WI38 (cell line): ENCODE measurements at regions not wholly inside any gene's neighbourhood (a gene's known extent, or its start where the extent isn't known, plus 50 kb on each side); places are given as distances from the start of the nearest gene placed in this dataset.

ENCODE experiments used
- H3K4me3 ChIP-seq: 2 replicates; pipeline ENCODE4 v1.5.1; 2011; ENCODE audit warnings: low read depth, mild to moderate bottlenecking, control low read depth, low read length
- TF ChIP-seq, protein P1 (sequence below): IDR thresholded peaks from 2 replicates; pipeline ENCODE4 v1.5.1; 2012; ENCODE audit warnings: low read depth, mild to moderate bottlenecking, control low read depth, low read length

DNA sequence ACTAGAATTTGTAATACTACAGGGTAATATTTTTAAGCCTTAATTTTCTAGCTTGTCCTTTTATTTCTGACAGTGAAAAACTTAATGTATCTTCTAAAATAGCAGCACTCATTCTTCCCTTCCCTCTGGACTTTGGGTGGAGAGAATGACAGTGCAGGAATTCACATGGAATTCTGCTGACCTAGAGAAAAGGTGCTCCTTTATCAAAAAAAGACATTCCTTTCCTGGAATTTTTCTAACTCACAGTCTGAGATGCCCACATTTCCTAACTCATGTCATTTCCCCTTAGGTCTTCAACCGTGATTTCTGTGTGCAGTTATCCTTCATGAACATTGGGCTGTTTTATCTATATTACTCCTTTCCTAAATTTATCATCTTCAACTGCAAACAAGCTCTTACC, 137.8 kb upstream of the PDGFD start:
- TF ChIP-seq, protein P1, sequence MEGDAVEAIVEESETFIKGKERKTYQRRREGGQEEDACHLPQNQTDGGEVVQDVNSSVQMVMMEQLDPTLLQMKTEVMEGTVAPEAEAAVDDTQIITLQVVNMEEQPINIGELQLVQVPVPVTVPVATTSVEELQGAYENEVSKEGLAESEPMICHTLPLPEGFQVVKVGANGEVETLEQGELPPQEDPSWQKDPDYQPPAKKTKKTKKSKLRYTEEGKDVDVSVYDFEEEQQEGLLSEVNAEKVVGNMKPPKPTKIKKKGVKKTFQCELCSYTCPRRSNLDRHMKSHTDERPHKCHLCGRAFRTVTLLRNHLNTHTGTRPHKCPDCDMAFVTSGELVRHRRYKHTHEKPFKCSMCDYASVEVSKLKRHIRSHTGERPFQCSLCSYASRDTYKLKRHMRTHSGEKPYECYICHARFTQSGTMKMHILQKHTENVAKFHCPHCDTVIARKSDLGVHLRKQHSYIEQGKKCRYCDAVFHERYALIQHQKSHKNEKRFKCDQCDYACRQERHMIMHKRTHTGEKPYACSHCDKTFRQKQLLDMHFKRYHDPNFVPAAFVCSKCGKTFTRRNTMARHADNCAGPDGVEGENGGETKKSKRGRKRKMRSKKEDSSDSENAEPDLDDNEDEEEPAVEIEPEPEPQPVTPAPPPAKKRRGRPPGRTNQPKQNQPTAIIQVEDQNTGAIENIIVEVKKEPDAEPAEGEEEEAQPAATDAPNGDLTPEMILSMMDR = no peak
- H3K4me3 ChIP-seq = no peak overlapping the region

DNA sequence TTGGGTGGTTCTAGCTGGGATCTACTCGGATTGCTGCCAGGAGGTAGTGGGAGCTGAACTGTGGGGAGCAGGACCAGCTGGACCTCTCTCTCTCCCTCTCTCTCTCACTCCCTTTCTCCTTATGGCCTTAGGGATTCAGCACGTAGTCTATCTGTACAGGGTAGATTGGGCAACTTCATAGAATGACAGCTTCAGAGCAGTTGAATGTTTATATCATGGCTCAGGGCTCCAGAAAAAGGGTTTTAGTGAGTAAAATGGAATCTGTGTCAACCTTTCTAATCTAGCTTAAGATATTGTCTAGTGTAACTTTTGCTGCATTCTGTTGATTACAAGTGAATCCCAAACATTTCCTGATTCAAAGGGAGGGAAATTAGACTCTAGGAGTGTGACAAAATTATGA, 127.7 kb upstream of the PDGFD start:
- TF ChIP-seq, protein P1 = no peak
- no peak overlapping the region for H3K4me3 ChIP-seq

DNA sequence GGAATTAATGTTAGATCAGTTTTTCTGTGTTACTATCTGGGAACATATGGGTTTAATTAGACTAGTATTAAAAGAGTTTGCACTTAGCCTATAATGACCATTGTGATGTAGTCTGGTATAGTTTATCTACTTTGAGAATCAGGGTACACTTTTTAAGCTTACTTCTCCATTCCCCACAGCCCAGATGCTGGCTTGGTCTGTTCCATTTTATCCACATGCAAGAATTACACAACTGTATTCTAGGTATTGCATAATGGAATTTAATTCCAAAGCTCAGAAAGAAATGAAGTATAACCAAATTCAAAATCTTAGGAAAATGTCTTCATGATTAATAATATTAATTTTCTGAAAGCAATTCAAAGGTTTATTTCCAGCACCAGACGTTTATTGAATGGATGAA, 122.2 kb upstream of the PDGFD start:
- TF ChIP-seq, protein P1 = no peak
- H3K4me3 ChIP-seq = no peak overlapping the region

DNA sequence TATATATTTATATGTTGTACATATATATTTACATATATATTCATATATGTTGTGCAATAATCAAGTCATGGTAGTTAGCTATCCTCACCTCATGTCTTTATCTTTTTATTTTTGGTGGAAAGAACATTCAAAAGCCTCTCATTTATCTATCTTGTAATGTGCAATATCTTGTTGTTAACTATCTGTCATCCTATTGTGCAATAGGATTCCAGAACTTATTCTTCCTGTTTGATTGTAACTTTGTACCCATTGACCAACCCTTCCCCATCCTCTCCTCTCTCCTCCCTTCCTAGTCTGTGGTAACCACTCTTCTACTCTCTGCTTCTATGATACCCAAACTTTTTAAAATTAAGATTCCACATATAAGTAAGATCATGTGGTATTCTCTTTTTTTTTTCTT, 115.6 kb upstream of the PDGFD start:
- TF ChIP-seq, protein P1 = no peak
- no peak overlapping the region for H3K4me3 ChIP-seq

DNA sequence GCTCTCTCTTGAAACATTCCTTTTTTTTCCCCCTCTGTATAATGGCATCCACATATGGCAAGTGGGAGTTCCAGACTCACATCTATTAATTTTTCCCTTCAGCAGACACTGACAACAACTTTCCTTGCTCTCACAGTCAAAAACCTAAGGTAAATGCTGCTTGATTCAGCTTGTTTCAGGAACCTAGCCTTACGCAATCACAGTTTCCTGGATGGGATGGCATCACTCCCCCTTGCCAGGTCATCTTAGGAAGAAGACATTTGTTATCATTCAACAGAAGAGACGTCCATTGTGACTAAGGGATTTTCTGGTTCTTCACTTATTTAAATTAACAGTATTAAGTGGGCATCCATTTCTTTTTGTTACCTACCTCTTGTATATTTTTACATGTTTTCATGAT, 112.0 kb upstream of the PDGFD start:
- no peak overlapping the region for H3K4me3 ChIP-seq
- TF ChIP-seq, protein P1 = no peak

DNA sequence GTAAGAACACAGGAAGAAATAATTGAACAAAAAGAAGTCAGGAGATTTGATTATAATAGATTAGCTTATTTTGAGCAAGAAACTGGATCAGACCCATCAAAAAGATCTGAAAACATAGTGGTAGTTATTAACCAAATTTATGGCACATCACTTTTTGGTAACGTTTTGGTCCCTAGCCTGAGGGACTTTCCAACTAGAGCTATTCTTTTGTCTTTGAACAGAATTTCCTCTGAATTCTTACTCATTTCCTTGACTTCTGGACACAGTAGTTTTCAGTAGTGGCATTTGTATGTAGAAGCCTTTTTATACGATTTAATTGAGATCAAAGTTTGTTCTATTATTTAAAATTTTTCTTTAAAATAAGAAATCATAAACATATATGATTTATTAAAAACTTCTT, 96.5 kb upstream of the PDGFD start:
- TF ChIP-seq, protein P1 = no peak
- H3K4me3 ChIP-seq = no peak overlapping the region

DNA sequence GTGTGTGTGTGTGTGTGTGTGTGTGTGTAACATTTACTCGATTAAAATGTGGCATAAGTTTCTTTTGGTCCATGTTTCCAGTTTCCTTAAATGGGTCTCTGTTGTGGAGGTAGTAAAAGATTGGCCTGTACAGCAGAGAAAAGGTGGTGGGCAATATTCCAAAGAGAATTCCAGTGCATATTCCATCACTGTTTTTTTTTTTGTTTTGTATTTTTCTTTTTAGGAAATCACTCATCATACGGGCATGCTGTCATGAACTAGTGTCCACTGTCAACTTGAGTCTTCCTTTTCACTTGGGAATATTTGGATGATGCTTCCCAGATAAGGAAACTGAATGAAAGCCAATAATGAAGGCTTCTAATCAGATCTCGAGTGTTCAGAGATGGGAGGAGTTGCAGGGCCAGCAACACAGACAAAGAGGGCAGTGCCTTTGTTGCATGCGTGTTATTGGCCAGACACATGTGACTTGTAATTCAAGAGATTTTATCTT, 95.2 kb upstream of the PDGFD start:
- H3K4me3 ChIP-seq = no peak overlapping the region
- TF ChIP-seq, protein P1 = no peak
